ENCODE measurements at regions not wholly inside any gene's neighbourhood (a gene's known extent, or its start where the extent isn't known, plus 50 kb on each side); places are given as distances from the start of the nearest gene placed in this dataset.

DNA sequence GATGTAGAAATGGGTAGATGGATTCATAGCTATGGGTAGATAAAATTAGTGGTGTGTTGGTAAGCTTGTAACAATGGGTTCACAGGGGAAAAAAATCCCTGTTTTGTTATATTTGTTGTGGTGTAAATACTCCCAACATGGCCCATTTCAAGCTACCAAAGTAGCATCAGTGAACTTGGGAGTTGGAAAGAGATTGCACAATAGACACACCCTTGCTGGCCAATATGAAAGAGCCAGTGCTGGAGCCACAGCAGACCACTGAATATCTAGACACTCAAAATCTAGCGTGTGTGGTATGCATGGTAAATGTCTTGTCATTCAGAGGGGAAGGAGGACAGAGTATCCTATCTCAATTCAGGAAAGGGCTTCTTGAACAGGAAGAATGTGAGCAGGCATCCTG, 565.1 kb upstream of the SALL1 start:
- TF ChIP-seq, protein P1, sequence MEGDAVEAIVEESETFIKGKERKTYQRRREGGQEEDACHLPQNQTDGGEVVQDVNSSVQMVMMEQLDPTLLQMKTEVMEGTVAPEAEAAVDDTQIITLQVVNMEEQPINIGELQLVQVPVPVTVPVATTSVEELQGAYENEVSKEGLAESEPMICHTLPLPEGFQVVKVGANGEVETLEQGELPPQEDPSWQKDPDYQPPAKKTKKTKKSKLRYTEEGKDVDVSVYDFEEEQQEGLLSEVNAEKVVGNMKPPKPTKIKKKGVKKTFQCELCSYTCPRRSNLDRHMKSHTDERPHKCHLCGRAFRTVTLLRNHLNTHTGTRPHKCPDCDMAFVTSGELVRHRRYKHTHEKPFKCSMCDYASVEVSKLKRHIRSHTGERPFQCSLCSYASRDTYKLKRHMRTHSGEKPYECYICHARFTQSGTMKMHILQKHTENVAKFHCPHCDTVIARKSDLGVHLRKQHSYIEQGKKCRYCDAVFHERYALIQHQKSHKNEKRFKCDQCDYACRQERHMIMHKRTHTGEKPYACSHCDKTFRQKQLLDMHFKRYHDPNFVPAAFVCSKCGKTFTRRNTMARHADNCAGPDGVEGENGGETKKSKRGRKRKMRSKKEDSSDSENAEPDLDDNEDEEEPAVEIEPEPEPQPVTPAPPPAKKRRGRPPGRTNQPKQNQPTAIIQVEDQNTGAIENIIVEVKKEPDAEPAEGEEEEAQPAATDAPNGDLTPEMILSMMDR (IDR thresholded peaks at IDR 0.05), result no peak
- TF ChIP-seq POLR2AphosphoS5 (IDR thresholded peaks at IDR 0.05; ENCODE audit: insufficient read depth in 1 of 2, low read depth in 1 of 2), result no peak

Data from vagina (tissue), 2 donors.